Mononuclear cell (primary cell): ENCODE measurements at regions not wholly inside any gene's neighbourhood (a gene's known extent, or its start where the extent isn't known, plus 50 kb on each side); places are given as distances from the start of the nearest gene placed in this dataset.

Experiments used
- H3K27me3 ChIP-seq: 2 replicates; pipeline ENCODE4 v1.6.0; 2011; ENCODE audit warnings: low read length, control low read depth; ENCODE audit not compliant: insufficient read depth
- H3K4me1 ChIP-seq: 2 replicates; pipeline ENCODE4 v1.5.1; 2011; ENCODE audit warnings: mild to moderate bottlenecking, low read length, control low read depth; ENCODE audit not compliant: insufficient read depth
- H3K4me3 ChIP-seq: 2 replicates; pipeline ENCODE4 v1.5.1; 2011; ENCODE audit warnings: mild to moderate bottlenecking, low read length, moderate library complexity
- H3K9me3 ChIP-seq: 2 replicates; pipeline ENCODE4 v1.5.1; 2011; ENCODE audit warnings: low read depth, mild to moderate bottlenecking, control low read depth, low read length

DNA sequence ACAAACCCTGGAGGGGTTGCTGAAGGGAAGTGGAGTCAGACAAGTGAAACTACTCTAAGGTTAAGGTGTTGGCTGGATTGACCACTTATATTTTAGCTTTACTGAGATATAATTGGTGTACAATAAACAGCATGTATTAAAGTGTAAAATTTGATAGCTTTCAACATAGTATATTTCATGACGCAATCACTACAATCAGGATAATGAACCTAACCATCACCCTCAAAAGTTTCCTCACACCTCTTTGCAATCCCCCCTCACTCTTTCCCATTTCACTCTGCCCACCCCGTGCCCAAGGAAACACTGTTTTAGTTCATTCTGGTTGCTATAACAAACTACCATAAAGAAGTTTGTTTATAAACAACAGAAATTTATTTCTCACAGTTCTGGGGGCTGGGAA is 508.0 kb downstream of the FGF9 start:
- Histone ChIP-seq H3K4me1 (no peaks in the 10 kb centered on the region), H3K4me3 (no peak overlapping the region), H3K9me3 (no peaks in the 10 kb centered on the region), H3K27me3 (no peaks in the 10 kb centered on the region)

DNA sequence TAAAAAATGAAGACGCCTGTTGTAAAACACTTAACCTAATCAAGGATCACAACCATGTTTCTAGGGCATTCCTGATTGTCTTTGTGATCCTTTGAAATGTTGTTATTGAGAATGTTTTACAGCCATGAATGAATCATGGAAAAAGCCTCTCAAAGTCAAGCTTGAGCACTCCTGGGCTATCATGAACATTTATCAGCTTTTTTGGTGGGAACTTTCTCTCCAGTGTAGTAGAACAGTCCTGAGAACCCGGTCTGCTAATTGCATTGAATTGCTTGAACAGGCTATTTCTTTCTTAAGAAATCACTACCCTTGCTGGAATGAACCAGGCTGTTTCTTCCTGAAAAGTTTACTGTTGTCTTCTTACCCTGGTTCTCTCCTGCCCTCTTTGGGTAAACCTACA is 516.5 kb downstream of the FGF9 start:
- H3K4me3 ChIP-seq: no peak overlapping the region
- H3K27me3 ChIP-seq: no peaks in the 10 kb centered on the region
- no peaks in the 10 kb centered on the region for H3K4me1 ChIP-seq
- no peaks in the 10 kb centered on the region for H3K9me3 ChIP-seq

DNA sequence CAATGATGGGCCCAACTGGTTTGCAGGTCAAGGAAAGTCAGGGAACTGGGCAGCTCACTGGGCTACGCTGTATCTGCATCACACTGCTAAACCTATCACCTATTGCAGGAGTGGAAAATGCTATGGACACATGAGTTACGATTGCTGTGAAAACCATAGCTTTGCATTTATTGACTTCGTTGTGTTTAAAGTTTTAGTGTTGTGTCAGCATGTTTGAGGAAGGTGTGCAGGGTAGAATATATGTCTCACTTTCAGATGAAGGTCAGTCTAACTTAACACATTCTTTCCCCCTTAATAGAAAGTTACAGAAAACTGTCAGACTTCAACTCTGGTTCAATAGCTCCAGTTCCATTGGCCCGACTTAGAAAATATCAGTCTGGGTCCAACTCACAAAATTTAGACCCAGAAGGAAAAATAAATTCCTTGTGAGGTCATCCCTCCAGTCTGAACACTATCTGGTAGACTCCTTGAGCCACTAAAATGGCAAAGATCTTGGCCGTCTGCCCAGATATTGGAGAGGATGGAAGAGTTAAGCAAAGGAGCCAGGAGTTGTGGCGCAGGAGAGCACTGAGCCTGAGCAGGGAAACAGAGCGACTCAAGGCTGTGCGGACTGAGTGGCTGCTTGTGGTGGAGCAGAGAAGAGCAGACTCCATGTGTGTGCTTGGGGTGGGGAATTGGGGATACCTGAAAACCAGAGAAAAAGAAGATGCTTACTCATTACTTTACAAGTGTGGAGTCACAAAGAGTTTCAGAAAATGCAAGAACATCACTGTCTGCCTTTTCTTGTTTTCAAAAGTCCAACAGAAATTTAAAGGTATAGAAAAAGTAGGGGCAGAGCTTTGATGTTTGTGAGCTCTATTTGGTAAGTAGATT is 518.5 kb downstream of the FGF9 start:
- no peaks in the 10 kb centered on the region for H3K9me3 ChIP-seq
- no peaks in the 10 kb centered on the region for H3K4me1 ChIP-seq
- no peaks in the 10 kb centered on the region for H3K27me3 ChIP-seq
- no peak overlapping the region for H3K4me3 ChIP-seq

DNA sequence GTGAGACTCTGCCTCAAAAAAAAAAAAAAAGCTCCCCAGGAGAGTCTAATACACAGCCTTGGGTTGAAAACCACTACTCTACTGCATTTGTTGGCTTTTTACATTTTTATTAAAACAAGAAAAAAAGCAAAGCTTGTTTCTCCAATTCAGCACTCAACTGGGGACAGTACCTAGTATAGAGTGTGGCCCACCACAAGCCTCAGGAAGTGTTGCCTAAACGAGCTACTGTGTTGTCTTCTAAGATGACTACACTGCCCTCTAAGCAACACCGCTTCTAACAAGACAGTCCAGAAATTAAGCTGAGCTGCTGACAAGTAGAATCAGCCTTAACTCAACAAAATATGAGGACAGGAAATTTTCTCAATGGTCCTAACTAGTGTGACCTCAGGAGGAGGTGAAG is 522.2 kb downstream of the FGF9 start:
- Histone ChIP-seq H3K4me1 (no peaks in the 10 kb centered on the region), H3K4me3 (no peak overlapping the region), H3K9me3 (no peaks in the 10 kb centered on the region)

DNA sequence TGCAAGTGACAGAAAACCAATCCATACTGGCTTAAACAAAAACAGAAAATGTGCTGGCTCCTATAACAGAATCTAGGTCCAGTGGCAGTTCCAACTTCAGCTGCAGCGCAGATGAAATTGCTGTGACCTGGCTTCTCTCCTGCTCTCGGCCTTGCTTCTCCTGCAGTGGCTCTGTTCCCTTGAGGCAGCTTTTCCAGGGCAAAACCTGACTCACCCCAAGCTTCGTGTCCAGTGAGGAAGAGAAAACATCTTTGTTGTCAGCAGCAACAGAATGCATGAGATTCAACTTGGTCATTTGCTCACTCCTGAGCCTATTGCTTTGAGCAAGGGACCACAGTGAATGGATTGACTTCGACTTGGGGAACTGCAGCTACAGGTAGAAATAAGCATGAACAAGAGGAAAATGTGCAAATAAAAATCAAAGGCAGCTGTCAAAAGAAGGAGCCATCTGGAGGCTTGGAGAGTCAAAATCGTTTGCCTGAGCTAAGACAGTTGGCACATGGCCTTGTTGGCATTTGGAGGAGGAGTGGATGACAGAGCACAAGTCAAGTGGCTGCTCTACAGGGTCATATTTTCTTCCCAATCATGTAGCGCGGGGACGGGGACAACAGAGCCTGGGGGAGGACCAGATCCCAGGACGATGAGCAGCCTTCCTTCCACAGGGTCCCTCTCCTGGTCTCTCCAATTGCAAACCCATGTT is 523.4 kb downstream of the FGF9 start:
- H3K4me3 ChIP-seq: no peak overlapping the region
- H3K27me3 ChIP-seq: no peaks in the 10 kb centered on the region
- no peaks in the 10 kb centered on the region for H3K4me1 ChIP-seq

More for the DNA sequence above, 522.2 kb downstream of the FGF9 start:
- no peaks in the 10 kb centered on the region for H3K27me3 ChIP-seq

DNA sequence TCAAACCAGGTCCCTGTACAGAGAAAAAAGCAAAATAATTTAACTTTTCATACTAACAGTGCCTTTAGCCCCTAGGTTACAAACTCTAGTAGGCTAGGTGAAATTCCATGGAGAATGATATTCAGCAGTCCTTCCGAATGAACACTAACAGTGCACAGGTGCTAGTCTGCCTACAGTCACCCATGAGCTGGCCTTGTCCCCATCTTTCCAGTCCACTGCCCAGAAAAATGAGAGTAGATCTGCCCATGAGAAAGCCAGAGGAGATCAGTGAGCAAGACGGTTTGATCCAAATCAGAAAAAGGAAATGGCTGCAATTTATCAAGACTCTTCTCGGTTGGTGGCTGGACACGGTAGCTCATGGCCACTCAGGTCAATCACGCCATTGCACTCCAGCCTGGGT is 524.9 kb downstream of the FGF9 start:
- Histone ChIP-seq H3K4me3 (no peak overlapping the region), H3K27me3 (no peaks in the 10 kb centered on the region), H3K4me1 (no peaks in the 10 kb centered on the region), H3K9me3 (no peaks in the 10 kb centered on the region)

More for the DNA sequence above, 523.4 kb downstream of the FGF9 start:
- H3K9me3 ChIP-seq: no peaks in the 10 kb centered on the region

DNA sequence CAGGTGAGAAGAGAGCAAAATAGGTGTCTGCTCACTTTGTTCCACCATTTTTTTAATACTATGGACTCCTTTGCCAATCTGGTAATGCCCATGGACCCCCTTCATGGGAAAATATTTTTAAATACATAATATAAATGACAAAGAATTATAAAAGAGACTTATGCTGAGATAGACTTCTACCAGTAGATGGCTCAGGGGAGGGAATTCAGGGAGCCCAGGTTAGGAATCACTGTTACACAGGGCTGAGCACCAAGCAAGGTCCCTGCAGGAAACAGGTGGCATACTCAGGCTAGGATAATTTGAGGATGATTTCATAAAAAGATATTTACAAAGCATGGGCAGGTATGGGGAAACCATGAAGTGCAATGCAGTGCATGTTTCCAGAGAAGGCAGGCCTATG is 525.9 kb downstream of the FGF9 start:
- Histone ChIP-seq H3K4me1 (no peaks in the 10 kb centered on the region), H3K4me3 (no peak overlapping the region), H3K9me3 (no peaks in the 10 kb centered on the region), H3K27me3 (no peaks in the 10 kb centered on the region)

DNA sequence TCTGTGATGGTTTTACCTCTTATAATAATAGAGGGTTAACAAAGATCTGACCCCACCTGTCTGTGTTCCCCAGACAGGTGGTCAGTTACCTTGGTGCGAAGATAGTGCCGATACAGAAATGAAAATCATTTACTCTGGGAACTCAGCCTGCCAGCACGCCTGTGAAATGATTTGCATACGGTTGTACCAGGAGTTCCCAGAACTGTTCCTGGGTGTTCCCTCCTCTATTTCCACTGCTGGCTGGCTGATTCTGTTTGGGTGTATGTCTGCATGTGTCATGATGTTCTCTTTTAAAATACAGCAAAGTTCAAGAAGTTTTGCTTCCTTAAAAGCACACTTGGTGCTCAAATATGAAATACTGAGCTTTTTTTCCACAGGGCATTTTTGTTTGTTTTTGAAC is 527.1 kb downstream of the FGF9 start:
- Histone ChIP-seq H3K4me3 (no peak overlapping the region), H3K27me3 (no peaks in the 10 kb centered on the region), H3K4me1 (no peaks in the 10 kb centered on the region), H3K9me3 (no peaks in the 10 kb centered on the region)

DNA sequence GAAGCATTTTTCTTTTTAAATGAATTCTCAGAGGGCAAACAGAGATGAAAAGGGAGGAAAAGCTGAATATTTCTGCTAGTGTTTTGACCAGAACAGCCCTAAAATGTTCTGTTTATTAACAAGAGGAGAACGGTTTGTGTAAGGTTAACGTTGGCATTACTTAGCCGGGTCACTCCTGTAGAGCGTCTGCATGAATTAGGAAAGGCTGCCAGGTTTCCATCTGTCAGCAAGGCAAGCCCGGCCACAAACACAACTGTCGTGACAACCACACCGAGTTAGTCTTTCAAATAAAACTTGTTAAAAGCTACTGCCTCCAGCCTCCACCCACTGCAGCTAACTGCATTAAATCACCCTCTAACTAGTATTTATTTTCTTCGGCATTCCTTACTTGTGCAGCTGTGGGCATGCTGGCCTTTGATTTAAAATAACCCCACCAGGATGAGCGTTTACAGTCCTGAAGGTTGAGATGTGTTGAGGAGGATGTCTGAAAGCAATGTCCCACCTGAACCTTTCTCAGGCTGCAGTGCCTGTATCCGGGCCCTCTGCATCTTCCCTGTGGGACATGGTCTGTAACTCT is 527.9 kb downstream of the FGF9 start:
- H3K27me3 ChIP-seq: no peaks in the 10 kb centered on the region
- no peaks in the 10 kb centered on the region for H3K9me3 ChIP-seq
- no peak overlapping the region for H3K4me3 ChIP-seq
- H3K4me1 ChIP-seq: no peaks in the 10 kb centered on the region

DNA sequence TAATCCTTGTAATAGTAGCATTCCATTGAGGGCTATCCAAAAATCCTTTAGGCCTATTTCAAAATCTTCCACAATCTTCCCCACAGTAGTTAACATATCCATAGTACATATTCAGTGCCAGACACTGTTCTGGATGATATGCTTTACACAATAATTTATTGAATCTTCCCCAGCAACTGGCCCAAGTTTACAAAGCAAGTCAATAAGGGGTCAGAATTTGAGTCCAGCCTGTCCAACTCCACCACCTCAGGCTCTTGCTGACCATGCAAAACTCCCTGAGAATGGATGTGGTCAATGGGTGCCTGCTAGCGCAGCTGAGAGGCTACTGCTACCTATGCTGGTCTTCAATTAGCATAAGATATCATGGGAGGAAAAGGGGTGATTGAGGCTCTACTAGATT is 529.6 kb downstream of the FGF9 start:
- no peaks in the 10 kb centered on the region for H3K4me1 ChIP-seq
- no peaks in the 10 kb centered on the region for H3K27me3 ChIP-seq
- H3K9me3 ChIP-seq: no peaks in the 10 kb centered on the region
- no peak overlapping the region for H3K4me3 ChIP-seq

DNA sequence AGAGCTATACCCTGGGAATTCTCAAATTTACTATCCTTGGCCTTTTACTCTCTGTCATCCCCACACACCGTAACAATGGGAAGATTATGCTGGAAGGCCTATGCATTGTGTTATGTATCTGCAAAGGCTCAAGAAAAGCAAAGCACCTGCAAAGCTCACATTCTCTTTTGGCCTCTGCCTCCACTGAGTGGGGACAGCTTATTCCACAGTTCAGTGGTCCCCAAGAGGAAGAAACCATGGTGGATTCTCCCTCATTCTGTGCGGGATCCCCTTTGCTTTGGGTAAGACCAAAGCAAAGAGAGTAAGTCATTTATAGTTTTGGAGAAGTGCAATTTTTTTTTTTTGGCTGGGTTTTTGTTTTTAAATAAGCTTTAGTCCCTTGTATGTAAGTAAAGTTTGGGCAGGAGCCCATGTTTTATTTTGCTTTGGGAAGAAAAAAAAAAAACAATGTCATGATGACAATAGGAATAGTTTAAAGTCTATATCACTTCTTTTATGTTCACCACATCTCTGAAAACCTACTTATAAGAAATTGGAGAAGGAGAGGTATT is 530.6 kb downstream of the FGF9 start:
- no peak overlapping the region for H3K4me3 ChIP-seq
- H3K27me3 ChIP-seq: no peaks in the 10 kb centered on the region
- H3K4me1 ChIP-seq: no peaks in the 10 kb centered on the region
- H3K9me3 ChIP-seq: no peaks in the 10 kb centered on the region

DNA sequence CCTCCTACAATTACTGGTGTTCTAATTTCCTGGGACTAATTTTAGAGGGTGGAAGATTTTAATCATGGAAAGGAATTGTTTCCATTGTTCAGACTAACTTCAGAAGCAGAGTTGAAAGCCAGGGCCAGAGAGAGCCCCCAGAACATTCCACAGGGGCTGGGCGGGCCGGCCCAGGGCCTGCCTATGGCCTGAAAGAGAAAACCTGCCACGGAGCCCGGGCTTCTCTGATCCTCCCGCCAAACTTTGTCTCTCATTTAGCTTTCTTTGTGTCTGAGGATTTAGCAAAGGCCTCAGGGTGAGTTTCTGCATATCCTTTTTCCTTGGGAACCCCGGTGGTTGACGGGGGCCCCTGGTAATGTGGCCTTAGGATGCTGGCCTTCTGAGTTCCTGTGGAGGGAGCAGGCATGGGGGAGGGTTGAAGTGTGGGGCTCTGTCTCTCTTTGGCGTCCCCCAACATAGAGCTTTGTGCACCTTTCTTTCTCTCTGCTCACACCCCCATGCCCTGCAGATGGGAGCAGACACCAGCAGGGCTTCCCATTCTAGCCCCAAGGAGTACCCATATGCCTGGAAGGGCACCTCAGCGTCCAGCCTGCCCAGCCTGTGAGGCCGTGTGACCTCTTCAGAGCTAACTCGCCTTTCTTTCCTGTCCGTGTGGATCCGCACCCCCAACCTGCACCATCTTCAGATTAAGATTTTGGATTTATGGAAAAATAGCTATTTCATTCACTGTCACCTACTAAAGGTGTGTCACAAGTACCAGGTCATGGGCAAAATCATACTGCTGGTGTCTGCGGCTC is 539.5 kb downstream of the FGF9 start:
- H3K4me1 ChIP-seq: no peaks in the 10 kb centered on the region
- no peaks in the 10 kb centered on the region for H3K27me3 ChIP-seq
- no peak overlapping the region for H3K4me3 ChIP-seq
- no peaks in the 10 kb centered on the region for H3K9me3 ChIP-seq

DNA sequence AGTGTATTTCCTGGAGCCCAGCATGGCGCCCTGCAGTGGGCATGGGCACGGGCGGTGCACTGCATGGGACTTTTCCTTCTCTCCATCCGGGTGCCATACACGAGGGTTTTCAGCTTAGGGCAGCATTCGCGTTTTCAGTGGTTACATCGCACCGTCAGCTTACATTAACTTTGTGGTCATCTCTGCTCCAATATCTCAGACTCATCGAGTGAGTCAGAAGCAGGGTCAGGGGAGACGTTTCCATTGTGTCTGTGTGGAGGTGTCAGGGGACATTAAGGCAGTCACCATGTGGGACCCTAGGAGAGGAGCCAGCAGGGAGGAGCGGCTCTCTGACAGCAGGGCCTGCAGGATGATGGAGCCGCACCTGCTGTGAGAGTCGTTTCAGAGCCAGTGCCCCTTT is 541.0 kb downstream of the FGF9 start:
- H3K9me3 ChIP-seq: no peaks in the 10 kb centered on the region
- H3K4me1 ChIP-seq: no peaks in the 10 kb centered on the region
- H3K4me3 ChIP-seq: no peak overlapping the region
- no peaks in the 10 kb centered on the region for H3K27me3 ChIP-seq

DNA sequence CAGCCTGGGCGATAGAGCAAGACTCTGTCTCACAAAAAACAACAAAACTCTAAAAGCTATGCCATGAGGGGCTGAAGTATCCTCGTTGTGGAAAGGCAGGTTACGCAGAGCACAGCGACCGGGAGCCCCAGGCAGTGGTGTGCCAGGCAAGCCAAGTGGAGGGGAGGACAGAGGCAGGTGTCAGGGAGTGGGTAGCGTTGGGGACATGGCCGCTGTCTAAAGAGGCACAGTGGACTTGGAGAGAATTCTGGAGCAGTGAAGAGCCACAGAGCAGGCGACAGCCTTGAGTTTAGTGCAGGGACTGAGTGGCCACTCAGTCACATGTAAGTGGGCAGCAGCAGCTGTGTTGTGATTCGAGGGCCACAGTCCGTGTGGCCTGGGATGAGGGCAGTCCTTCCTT is 541.7 kb downstream of the FGF9 start:
- no peak overlapping the region for H3K4me3 ChIP-seq
- no peaks in the 10 kb centered on the region for H3K9me3 ChIP-seq
- H3K4me1 ChIP-seq: no peaks in the 10 kb centered on the region
- H3K27me3 ChIP-seq: no peaks in the 10 kb centered on the region

DNA sequence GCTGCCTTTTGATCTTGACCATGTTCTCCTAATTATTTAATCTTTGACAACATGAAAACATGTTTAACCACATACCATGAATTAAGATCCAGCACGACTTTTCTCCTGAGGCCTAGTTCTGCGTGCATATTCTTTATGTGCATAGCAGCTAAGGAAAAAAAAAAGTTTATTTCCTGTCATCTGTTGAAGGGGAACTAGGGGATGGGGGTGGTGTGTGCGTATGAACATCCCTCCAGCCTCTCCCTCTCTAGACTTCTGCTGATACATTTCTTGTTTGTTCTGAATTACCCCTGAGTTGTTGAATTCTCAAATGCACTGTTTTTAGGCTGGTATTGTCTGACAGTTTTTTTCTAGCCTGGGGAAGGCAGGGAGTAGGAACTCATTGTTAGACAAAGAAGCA is 543.3 kb downstream of the FGF9 start:
- Histone ChIP-seq H3K4me3 (no peak overlapping the region), H3K4me1 (no peaks in the 10 kb centered on the region), H3K9me3 (no peaks in the 10 kb centered on the region), H3K27me3 (no peaks in the 10 kb centered on the region)
